GM23338 (cell line): ENCODE measurements at regions not wholly inside any gene's neighbourhood (a gene's known extent, or its start where the extent isn't known, plus 50 kb on each side); places are given as distances from the start of the nearest gene placed in this dataset.

Experiments used
- ATAC-seq: fragments of 200-7000 bp; cut with Tn5 transposase; 3 replicates; pipeline ENCODE4 v1.9.1; 2020
- DNase-seq: peaks from one replicate; pipeline ENCODE4 v3.0.0-alpha.2; 2015; ENCODE audit warnings: low spot score
- H2AFZ ChIP-seq: fragments of 200-600 bp; sonication (generic); 2 replicates; pipeline ENCODE4 v1.8.0; 2016; ENCODE audit warnings: antibody characterized with exemption, mild to moderate bottlenecking, moderate library complexity
- H3F3A ChIP-seq: fragments of 200-600 bp; sonication (generic); replicated peaks from 2 replicates; pipeline ENCODE4 v1.8.0; 2017; ENCODE audit warnings: antibody characterized with exemption, mixed run types, low read depth
- H3K27ac ChIP-seq: fragments of 200-600 bp; sonication (generic); 2 replicates; pipeline ENCODE4 v1.6.1; 2016; ENCODE audit warnings: low read depth
- H3K27me3 ChIP-seq: fragments of 200-600 bp; sonication (generic); 2 replicates; pipeline ENCODE4 v1.8.0; 2016; ENCODE audit warnings: mild to moderate bottlenecking, mixed run types, moderate library complexity; ENCODE audit not compliant: insufficient read depth
- H3K36me3 ChIP-seq: fragments of 200-600 bp; sonication (generic); 2 replicates; pipeline ENCODE4 v1.8.0; 2016; ENCODE audit warnings: mild to moderate bottlenecking; ENCODE audit not compliant: insufficient read depth
- H3K4me1 ChIP-seq: fragments of 200-600 bp; sonication (generic); 2 replicates; pipeline ENCODE4 v1.8.0; 2016; ENCODE audit warnings: mild to moderate bottlenecking, moderate library complexity; ENCODE audit not compliant: insufficient read depth
- H3K4me2 ChIP-seq: fragments of 200-600 bp; sonication (generic); 2 replicates; pipeline ENCODE4 v1.7.1; 2017; ENCODE audit warnings: mixed run types
- H3K4me3 ChIP-seq: fragments of 200-600 bp; sonication (generic); 2 replicates; pipeline ENCODE4 v1.6.1; 2016; ENCODE audit warnings: mixed run types
- H3K79me2 ChIP-seq: fragments of 200-600 bp; sonication (generic); replicated peaks from 2 replicates; pipeline ENCODE4 v1.8.0; 2017; ENCODE audit warnings: mild to moderate bottlenecking; ENCODE audit not compliant: insufficient read depth
- H3K9me2 ChIP-seq: fragments of 200-600 bp; sonication (generic); 2 replicates; pipeline ENCODE4 v1.8.0; 2017; ENCODE audit not compliant: insufficient read depth
- H4K20me1 ChIP-seq: fragments of 200-600 bp; sonication (generic); replicated peaks from 2 replicates; pipeline ENCODE4 v1.8.0; 2017; ENCODE audit warnings: mild to moderate bottlenecking; ENCODE audit not compliant: insufficient read depth
- H3K27ac Mint-ChIP-seq: 2 replicates; pipeline ENCODE4 v1.8.0; 2020; ENCODE audit warnings: inconsistent platforms, mild to moderate bottlenecking, moderate library complexity, mixed read lengths
- H3K27me3 Mint-ChIP-seq: 3 replicates; pipeline ENCODE4 v1.8.0; 2022; ENCODE audit warnings: low read depth, mild to moderate bottlenecking, moderate library complexity, mixed read lengths, inconsistent platforms; ENCODE audit not compliant: insufficient read depth, poor library complexity
- H3K36me3 Mint-ChIP-seq: 3 replicates; pipeline ENCODE4 v1.8.0; 2021; ENCODE audit warnings: low read depth, mild to moderate bottlenecking, inconsistent platforms, moderate library complexity, mixed read lengths
- H3K4me1 Mint-ChIP-seq: 3 replicates; pipeline ENCODE4 v1.8.0; 2020; ENCODE audit warnings: mild to moderate bottlenecking, inconsistent platforms, mixed read lengths
- H3K4me3 Mint-ChIP-seq: 3 replicates; pipeline ENCODE4 v1.8.0; 2021; ENCODE audit warnings: moderate library complexity, mild to moderate bottlenecking, inconsistent platforms, mixed read lengths
- H3K9me3 Mint-ChIP-seq: 3 replicates; pipeline ENCODE4 v1.8.0; 2020; ENCODE audit warnings: moderate library complexity, mild to moderate bottlenecking, inconsistent platforms, mixed read lengths
- CREB1 ChIP-seq: fragments of 250-450 bp; sonication (Bioruptor Pico); IDR thresholded peaks from 2 replicates; pipeline ENCODE4 v1.5.0; 2020; ENCODE audit warnings: low read depth, mild to moderate bottlenecking, moderate library complexity
- ETS1 ChIP-seq: IDR thresholded peaks from 2 replicates; pipeline ENCODE4 v1.6.1; 2016; ENCODE audit warnings: antibody characterized with exemption
- EZH2 ChIP-seq: fragments of 200-600 bp; sonication (generic); IDR thresholded peaks from one replicate; pipeline ENCODE4 v1.8.0; 2017; ENCODE audit warnings: antibody characterized with exemption, mild to moderate bottlenecking, low read depth; ENCODE audit not compliant: unreplicated experiment
- EZH2phosphoT487 ChIP-seq: fragments of 200-600 bp; sonication (generic); IDR thresholded peaks from one replicate; pipeline ENCODE4 v1.8.1; 2018; ENCODE audit warnings: antibody characterized with exemption; ENCODE audit not compliant: unreplicated experiment
- JUNB ChIP-seq: IDR thresholded peaks from one replicate; pipeline ENCODE4 v1.6.1; 2016; ENCODE audit warnings: antibody characterized with exemption; ENCODE audit not compliant: unreplicated experiment
- NANOG ChIP-seq: IDR thresholded peaks from 2 replicates; pipeline ENCODE4 v1.6.1; 2016; ENCODE audit warnings: antibody characterized with exemption, borderline replicate concordance
- POLR2AphosphoS5 ChIP-seq: IDR thresholded peaks from 2 replicates; pipeline ENCODE4 v1.6.1; 2016; ENCODE audit warnings: antibody characterized with exemption, low read depth
- REST ChIP-seq: IDR thresholded peaks from one replicate; pipeline ENCODE4 v1.6.1; 2018; ENCODE audit warnings: antibody characterized with exemption; ENCODE audit not compliant: unreplicated experiment
- ZNF114 ChIP-seq: fragments of 250-450 bp; sonication (Bioruptor Pico); IDR thresholded peaks from 2 replicates; pipeline ENCODE4 v1.5.0; 2020; ENCODE audit warnings: mild to moderate bottlenecking, moderate library complexity
- ZNF331 ChIP-seq: fragments of 250-450 bp; sonication (Bioruptor Pico); IDR thresholded peaks from 2 replicates; pipeline ENCODE4 v1.5.0; 2020; ENCODE audit warnings: low read depth, mild to moderate bottlenecking, moderate library complexity
- TF ChIP-seq, protein P1 (sequence below): fragments of 250-450 bp; sonication (Bioruptor Pico); IDR thresholded peaks from 2 replicates; pipeline ENCODE4 v1.5.0; 2020; ENCODE audit warnings: mild to moderate bottlenecking, moderate library complexity
- TF ChIP-seq, protein P2 (sequence below), 2 experiments: fragments of 200-600 bp in 1 of 2; sonication (generic) in 1 of 2; conservative IDR thresholded peaks; 2 replicates each; pipeline versions ENCODE4 v1.5.1 to v1.6.1; 2016 to 2017; ENCODE audit warnings: antibody characterized with exemption in 2 of 2, low read depth in 2 of 2, mild to moderate bottlenecking in 2 of 2, moderate library complexity in 1 of 2

GRCh38 chr1:234540404-234540762 lies 61.4 kb upstream of the TARBP1 start (continued):
- TF ChIP-seq, protein P1, sequence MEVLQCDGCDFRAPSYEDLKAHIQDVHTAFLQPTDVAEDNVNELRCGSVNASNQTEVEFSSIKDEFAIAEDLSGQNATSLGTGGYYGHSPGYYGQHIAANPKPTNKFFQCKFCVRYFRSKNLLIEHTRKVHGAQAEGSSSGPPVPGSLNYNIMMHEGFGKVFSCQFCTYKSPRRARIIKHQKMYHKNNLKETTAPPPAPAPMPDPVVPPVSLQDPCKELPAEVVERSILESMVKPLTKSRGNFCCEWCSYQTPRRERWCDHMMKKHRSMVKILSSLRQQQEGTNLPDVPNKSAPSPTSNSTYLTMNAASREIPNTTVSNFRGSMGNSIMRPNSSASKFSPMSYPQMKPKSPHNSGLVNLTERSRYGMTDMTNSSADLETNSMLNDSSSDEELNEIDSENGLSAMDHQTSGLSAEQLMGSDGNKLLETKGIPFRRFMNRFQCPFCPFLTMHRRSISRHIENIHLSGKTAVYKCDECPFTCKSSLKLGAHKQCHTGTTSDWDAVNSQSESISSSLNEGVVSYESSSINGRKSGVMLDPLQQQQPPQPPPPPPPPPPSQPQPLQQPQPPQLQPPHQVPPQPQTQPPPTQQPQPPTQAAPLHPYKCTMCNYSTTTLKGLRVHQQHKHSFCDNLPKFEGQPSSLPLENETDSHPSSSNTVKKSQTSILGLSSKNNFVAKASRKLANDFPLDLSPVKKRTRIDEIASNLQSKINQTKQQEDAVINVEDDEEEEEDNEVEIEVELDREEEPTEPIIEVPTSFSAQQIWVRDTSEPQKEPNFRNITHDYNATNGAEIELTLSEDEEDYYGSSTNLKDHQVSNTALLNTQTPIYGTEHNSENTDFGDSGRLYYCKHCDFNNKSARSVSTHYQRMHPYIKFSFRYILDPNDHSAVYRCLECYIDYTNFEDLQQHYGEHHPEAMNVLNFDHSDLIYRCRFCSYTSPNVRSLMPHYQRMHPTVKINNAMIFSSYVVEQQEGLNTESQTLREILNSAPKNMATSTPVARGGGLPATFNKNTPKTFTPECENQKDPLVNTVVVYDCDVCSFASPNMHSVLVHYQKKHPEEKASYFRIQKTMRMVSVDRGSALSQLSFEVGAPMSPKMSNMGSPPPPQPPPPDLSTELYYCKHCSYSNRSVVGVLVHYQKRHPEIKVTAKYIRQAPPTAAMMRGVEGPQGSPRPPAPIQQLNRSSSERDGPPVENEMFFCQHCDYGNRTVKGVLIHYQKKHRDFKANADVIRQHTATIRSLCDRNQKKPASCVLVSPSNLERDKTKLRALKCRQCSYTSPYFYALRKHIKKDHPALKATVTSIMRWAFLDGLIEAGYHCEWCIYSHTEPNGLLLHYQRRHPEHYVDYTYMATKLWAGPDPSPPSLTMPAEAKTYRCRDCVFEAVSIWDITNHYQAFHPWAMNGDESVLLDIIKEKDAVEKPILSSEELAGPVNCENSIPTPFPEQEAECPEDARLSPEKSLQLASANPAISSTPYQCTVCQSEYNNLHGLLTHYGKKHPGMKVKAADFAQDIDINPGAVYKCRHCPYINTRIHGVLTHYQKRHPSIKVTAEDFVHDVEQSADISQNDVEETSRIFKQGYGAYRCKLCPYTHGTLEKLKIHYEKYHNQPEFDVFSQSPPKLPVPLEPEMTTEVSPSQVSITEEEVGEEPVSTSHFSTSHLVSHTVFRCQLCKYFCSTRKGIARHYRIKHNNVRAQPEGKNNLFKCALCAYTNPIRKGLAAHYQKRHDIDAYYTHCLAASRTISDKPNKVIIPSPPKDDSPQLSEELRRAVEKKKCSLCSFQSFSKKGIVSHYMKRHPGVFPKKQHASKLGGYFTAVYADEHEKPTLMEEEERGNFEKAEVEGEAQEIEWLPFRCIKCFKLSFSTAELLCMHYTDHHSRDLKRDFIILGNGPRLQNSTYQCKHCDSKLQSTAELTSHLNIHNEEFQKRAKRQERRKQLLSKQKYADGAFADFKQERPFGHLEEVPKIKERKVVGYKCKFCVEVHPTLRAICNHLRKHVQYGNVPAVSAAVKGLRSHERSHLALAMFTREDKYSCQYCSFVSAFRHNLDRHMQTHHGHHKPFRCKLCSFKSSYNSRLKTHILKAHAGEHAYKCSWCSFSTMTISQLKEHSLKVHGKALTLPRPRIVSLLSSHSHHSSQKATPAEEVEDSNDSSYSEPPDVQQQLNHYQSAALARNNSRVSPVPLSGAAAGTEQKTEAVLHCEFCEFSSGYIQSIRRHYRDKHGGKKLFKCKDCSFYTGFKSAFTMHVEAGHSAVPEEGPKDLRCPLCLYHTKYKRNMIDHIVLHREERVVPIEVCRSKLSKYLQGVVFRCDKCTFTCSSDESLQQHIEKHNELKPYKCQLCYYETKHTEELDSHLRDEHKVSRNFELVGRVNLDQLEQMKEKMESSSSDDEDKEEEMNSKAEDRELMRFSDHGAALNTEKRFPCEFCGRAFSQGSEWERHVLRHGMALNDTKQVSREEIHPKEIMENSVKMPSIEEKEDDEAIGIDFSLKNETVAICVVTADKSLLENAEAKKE (CRISPR knock-in tag): no peak
- TF ChIP-seq ZNF114 (no peak), EZH2 (no peak), NANOG (no peak), POLR2AphosphoS5 (no peak), CREB1 (no peak)
- TF ChIP-seq, protein P2, sequence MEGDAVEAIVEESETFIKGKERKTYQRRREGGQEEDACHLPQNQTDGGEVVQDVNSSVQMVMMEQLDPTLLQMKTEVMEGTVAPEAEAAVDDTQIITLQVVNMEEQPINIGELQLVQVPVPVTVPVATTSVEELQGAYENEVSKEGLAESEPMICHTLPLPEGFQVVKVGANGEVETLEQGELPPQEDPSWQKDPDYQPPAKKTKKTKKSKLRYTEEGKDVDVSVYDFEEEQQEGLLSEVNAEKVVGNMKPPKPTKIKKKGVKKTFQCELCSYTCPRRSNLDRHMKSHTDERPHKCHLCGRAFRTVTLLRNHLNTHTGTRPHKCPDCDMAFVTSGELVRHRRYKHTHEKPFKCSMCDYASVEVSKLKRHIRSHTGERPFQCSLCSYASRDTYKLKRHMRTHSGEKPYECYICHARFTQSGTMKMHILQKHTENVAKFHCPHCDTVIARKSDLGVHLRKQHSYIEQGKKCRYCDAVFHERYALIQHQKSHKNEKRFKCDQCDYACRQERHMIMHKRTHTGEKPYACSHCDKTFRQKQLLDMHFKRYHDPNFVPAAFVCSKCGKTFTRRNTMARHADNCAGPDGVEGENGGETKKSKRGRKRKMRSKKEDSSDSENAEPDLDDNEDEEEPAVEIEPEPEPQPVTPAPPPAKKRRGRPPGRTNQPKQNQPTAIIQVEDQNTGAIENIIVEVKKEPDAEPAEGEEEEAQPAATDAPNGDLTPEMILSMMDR (conservative IDR thresholded peaks at IDR 0.05; ENCODE audit: low read depth in 2 of 2): no peak

DNA sequence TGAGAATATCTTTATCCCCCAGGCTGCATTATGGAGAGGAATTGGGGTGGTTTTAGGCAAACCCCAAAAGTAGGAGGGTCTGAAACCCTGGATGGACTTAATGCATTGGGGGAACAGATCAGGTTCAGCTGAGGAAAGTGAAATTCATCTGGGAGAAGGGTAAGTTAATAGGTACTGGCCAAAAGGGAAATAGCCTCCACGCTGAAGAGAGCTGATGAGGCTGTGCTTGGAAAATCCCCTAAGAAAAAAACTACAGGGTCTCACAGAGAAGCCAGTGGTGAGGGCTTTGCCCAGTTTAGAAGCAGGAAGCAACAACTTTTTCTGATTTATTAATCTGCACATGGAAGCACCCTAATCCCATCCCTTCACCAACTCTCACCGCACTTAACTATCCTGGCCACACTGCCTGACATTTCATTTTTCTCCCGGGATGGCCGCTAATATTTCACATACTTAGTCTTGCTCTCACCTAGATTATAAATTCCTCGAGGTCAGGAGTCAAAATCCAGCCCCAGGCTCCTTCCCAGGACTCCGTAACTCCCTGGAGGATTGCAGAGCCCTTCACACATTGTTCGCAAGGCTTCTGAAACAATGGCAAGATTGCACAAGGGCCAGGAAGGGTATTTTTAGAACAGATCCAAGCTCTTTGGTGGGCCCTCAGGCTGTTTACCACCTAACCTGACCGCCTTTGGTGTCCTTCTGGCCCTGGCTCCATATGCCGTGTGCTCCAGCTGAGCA lies 60.9 kb upstream of the TARBP1 start:
- Mint-ChIP-seq H3K27ac (no peak overlapping the region), H3K9me3 (no peaks in the 10 kb centered on the region), H3K27me3 (peaks cover 13% of the 10 kb centered on the region), H3K36me3 (no peaks in the 10 kb centered on the region), H3K4me3 (no peak overlapping the region), H3K4me1 (peaks cover 48% of the 10 kb centered on the region)
- H3K4me2 ChIP-seq: no peak overlapping the region
- H3F3A ChIP-seq: no peaks in the 10 kb centered on the region
- no peaks in the 10 kb centered on the region for H3K79me2 ChIP-seq
- no peaks in the 10 kb centered on the region for H3K27me3 ChIP-seq
- 0 out of 2 replicates have a peak, but pooled peaks cover 3% of the 10 kb centered on the region for H4K20me1 ChIP-seq
- no peak overlapping the region for H3K4me3 ChIP-seq
- DNase-seq (no peak), ATAC-seq (no peak)
- H3K4me1 ChIP-seq: no peaks in the 10 kb centered on the region
- no peaks in the 10 kb centered on the region for H3K36me3 ChIP-seq
- H2AFZ ChIP-seq: no peak overlapping the region; the same call in 1 of the 2 replicates
- no peaks in the 10 kb centered on the region for H3K9me2 ChIP-seq
- no peak overlapping the region for H3K27ac ChIP-seq
- TF ChIP-seq EZH2: no peak
- TF ChIP-seq EZH2phosphoT487: no peak
- no peak for TF ChIP-seq REST
- no peak for TF ChIP-seq NANOG
- no peak for TF ChIP-seq ZNF331 (CRISPR knock-in tag)
- TF ChIP-seq JUNB: no peak
- TF ChIP-seq POLR2AphosphoS5: no peak
- TF ChIP-seq ETS1: no peak
